Left ventricle myocardium inferior (tissue), 1 donor: ENCODE measurements at regions not wholly inside any gene's neighbourhood (a gene's known extent, or its start where the extent isn't known, plus 50 kb on each side); places are given as distances from the start of the nearest gene placed in this dataset.
"Not testable (repeated sequence)": the region's sequence is repeated elsewhere in the genome, so short reads cannot be mapped to it uniquely, and the experiment has no call there.

Experiments used
- DNase-seq: peaks from one replicate; pipeline ENCODE4 v3.0.0-alpha.2; 2020
- H3K27ac ChIP-seq: fragments of 200-600 bp; replicated peaks from 2 replicates; pipeline ENCODE4 v1.8.0; 2021
- H3K27me3 ChIP-seq: fragments of 200-600 bp; 2 replicates; pipeline ENCODE4 v1.8.0; 2021; ENCODE audit warnings: low read depth
- H3K36me3 ChIP-seq: fragments of 200-600 bp; 2 replicates; pipeline ENCODE4 v1.8.0; 2021
- H3K4me1 ChIP-seq: fragments of 200-600 bp; 2 replicates; pipeline ENCODE4 v1.8.0; 2021
- H3K4me3 ChIP-seq: fragments of 200-600 bp; 2 replicates; pipeline ENCODE4 v1.8.0; 2021; ENCODE audit warnings: mild to moderate bottlenecking, moderate library complexity
- H3K9me3 ChIP-seq: fragments of 200-600 bp; replicated peaks from 2 replicates; pipeline ENCODE4 v1.8.0; 2021
- CTCF ChIP-seq: fragments of 200-600 bp; IDR thresholded peaks from 2 replicates; pipeline ENCODE4 v1.8.0; 2021; ENCODE audit warnings: antibody characterized with exemption, mild to moderate bottlenecking, borderline replicate concordance
- intact Hi-C: fragments of 100-400 bp; cut with micrococcal nuclease; formaldehyde crosslinking; loops from one replicate; pipeline ENCODE4 v1.11.0; 2022
- donor health status: DM: no; HTN: yes; CAD: no; lungs with severe emphysema.

- intact Hi-C loops, result no loop called here
- DNase-seq, result no peak
- Histone ChIP-seq H3K36me3 (peaks cover 8% of the 10 kb centered on the region), H3K27me3 (no peaks in the 10 kb centered on the region), H3K4me3 (peak overlapping the region; percentile 3), H3K9me3 (peaks cover 8% of the 10 kb centered on the region), H3K4me1 (peaks cover 62% of the 10 kb centered on the region), H3K27ac (peak overlapping the region; percentile 82)
- TF ChIP-seq CTCF, result no peak
These were observed 82.6 kb upstream of the EDEM3 start for GRCh38 chr1:184836934-184837895.

GRCh38 chr1:184836141-184836540, 81.5 kb upstream of the EDEM3 start:
- no peak overlapping the region for H3K4me3 ChIP-seq
- H3K27me3 ChIP-seq, result no peaks in the 10 kb centered on the region
- H3K9me3 ChIP-seq, result peaks cover 8% of the 10 kb centered on the region
- intact Hi-C loops, result no loop called here
- H3K4me1 ChIP-seq, result peaks cover 69% of the 10 kb centered on the region
- TF ChIP-seq CTCF, result no peak
- no peak for DNase-seq
- H3K27ac ChIP-seq, result peak overlapping the region; percentile 82
- peaks cover 14% of the 10 kb centered on the region for H3K36me3 ChIP-seq

- H3K27ac ChIP-seq, H3K4me3 ChIP-seq, H3K9me3 ChIP-seq, intact Hi-C loops, H3K27me3 ChIP-seq, DNase-seq: not testable (repeated sequence)
- peaks cover 21% of the 10 kb centered on the region for H3K36me3 ChIP-seq
- peaks cover 62% of the 10 kb centered on the region for H3K4me1 ChIP-seq
These were observed 79.3 kb upstream of the EDEM3 start for GRCh38 chr1:184833994-184834393.

- H3K4me1 ChIP-seq, result peaks cover 62% of the 10 kb centered on the region
- peak overlapping the region; percentile 44 for H3K27ac ChIP-seq
- H3K9me3 ChIP-seq, result peaks cover 8% of the 10 kb centered on the region
- TF ChIP-seq CTCF, result no peak
- DNase-seq, result no peak
- H3K27me3 ChIP-seq, result no peaks in the 10 kb centered on the region
- intact Hi-C loops, result no loop called here
- H3K36me3 ChIP-seq, result peaks cover 21% of the 10 kb centered on the region
- no peak overlapping the region for H3K4me3 ChIP-seq
These were observed 77.9 kb upstream of the EDEM3 start for GRCh38 chr1:184832517-184832916.

- H3K4me3 ChIP-seq, H3K27me3 ChIP-seq, intact Hi-C loops, DNase-seq, H3K9me3 ChIP-seq: not testable (repeated sequence)
- peaks cover 74% of the 10 kb centered on the region for H3K4me1 ChIP-seq
- H3K36me3 ChIP-seq, result peaks cover 16% of the 10 kb centered on the region
- peak overlapping the region; percentile 89 for H3K27ac ChIP-seq
These were observed 74.8 kb upstream of the EDEM3 start for GRCh38 chr1:184829496-184829895.

- peak overlapping the region; percentile 89 for H3K27ac ChIP-seq
- TF ChIP-seq CTCF, result no peak
These were observed 73.7 kb upstream of the EDEM3 start for GRCh38 chr1:184828369-184828717.

More at GRCh38 chr1:184828369-184828717, 73.7 kb upstream of the EDEM3 start:
- Histone ChIP-seq H3K4me1 (peaks cover 84% of the 10 kb centered on the region), H3K27me3 (no peaks in the 10 kb centered on the region), H3K9me3 (no peaks in the 10 kb centered on the region), H3K36me3 (peaks cover 17% of the 10 kb centered on the region), H3K4me3 (no peak overlapping the region)
- intact Hi-C loops, result no loop called here
- DNase-seq, result no peak
